ENCODE measurements at regions not wholly inside any gene's neighbourhood (a gene's known extent, or its start where the extent isn't known, plus 50 kb on each side); places are given as distances from the start of the nearest gene placed in this dataset.

DNA sequence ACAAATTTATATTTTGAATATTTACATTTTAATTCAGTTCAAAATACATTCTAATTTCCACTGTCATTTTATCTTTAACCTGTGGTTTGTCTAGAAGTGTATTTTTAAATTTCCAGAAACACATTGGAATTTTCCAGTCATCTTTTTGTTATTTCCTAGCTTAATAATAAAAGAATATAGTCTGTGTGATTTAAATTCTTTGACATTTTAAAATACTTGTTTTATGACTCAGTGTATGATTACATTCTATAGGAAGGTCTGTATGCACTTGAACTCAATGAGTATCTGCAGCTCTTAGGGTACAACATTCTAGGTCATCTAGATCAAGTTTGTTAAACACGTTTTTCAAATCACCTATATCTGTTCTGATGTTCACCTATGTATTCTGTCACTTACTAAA is 88.3 kb upstream of the MBOAT2 start:
- TF ChIP-seq POLR2A (IDR thresholded peaks at IDR 0.05): no peak
- TF ChIP-seq, protein P1, sequence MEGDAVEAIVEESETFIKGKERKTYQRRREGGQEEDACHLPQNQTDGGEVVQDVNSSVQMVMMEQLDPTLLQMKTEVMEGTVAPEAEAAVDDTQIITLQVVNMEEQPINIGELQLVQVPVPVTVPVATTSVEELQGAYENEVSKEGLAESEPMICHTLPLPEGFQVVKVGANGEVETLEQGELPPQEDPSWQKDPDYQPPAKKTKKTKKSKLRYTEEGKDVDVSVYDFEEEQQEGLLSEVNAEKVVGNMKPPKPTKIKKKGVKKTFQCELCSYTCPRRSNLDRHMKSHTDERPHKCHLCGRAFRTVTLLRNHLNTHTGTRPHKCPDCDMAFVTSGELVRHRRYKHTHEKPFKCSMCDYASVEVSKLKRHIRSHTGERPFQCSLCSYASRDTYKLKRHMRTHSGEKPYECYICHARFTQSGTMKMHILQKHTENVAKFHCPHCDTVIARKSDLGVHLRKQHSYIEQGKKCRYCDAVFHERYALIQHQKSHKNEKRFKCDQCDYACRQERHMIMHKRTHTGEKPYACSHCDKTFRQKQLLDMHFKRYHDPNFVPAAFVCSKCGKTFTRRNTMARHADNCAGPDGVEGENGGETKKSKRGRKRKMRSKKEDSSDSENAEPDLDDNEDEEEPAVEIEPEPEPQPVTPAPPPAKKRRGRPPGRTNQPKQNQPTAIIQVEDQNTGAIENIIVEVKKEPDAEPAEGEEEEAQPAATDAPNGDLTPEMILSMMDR (IDR thresholded peaks at IDR 0.05): no peak

Measured in upper lobe of left lung (tissue), 4 donors.